Peyer's patch (tissue), 4 donors: ENCODE measurements at regions not wholly inside any gene's neighbourhood (a gene's known extent, or its start where the extent isn't known, plus 50 kb on each side); places are given as distances from the start of the nearest gene placed in this dataset.

Source experiments
- CTCF ChIP-seq, 6 experiments: fragments of 450-650 bp in 4 of 6; fragments of 200-600 bp in 2 of 6; sonication (generic) in 1 of 6; IDR thresholded peaks; one replicate each; pipeline ENCODE4 v1.5.1; 2017 to 2019; ENCODE audit warnings: antibody characterized with exemption in 6 of 6, mild to moderate bottlenecking in 3 of 6, moderate library complexity in 1 of 6
- POLR2A ChIP-seq, 2 donors: fragments of 450-650 bp; IDR thresholded peaks; one replicate each; pipeline ENCODE4 v1.5.1; 2017; ENCODE audit warnings: antibody characterized with exemption in 2 of 2, mild to moderate bottlenecking in 2 of 2, moderate library complexity in 2 of 2

GRCh38 chr14:98878282-98878681, 393.7 kb downstream of the BCL11B start:
- TF ChIP-seq CTCF (IDR thresholded peaks at IDR 0.05) = no peak
- no peak for TF ChIP-seq POLR2A (IDR thresholded peaks at IDR 0.05)
